ENCODE measurements at regions not wholly inside any gene's neighbourhood (a gene's known extent, or its start where the extent isn't known, plus 50 kb on each side); places are given as distances from the start of the nearest gene placed in this dataset.

DNA sequence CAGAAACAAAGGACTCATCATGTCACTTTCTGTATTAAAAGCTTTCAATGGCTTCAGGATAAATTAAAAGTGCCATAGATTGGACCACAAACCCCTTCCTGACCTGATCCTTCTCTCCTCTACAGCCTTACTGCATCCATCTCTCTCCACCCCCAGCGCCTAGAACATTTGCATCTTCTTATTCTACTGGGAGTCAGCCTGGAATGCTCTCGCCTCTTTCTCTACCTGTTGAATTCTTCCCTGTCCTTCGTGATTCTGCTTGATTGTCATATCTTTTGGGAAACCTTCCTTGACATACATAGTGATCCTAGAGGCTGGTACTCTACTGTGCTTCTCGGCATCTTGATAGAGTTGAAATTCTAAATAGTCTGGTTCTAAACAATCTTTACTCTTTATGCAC is 332.0 kb upstream of the PBX1 start:
- no peaks in the 10 kb centered on the region for H3K36me3 Mint-ChIP-seq (ENCODE audit: low read depth)
- H3K27me3 Mint-ChIP-seq, result no peaks in the 10 kb centered on the region
- no peak for ATAC-seq (ENCODE audit: poor library complexity)
- H3K4me3 Mint-ChIP-seq, result no peak overlapping the region
- TF ChIP-seq, protein P1, sequence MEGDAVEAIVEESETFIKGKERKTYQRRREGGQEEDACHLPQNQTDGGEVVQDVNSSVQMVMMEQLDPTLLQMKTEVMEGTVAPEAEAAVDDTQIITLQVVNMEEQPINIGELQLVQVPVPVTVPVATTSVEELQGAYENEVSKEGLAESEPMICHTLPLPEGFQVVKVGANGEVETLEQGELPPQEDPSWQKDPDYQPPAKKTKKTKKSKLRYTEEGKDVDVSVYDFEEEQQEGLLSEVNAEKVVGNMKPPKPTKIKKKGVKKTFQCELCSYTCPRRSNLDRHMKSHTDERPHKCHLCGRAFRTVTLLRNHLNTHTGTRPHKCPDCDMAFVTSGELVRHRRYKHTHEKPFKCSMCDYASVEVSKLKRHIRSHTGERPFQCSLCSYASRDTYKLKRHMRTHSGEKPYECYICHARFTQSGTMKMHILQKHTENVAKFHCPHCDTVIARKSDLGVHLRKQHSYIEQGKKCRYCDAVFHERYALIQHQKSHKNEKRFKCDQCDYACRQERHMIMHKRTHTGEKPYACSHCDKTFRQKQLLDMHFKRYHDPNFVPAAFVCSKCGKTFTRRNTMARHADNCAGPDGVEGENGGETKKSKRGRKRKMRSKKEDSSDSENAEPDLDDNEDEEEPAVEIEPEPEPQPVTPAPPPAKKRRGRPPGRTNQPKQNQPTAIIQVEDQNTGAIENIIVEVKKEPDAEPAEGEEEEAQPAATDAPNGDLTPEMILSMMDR (IDR thresholded peaks at IDR 0.05), result no peak
- intact Hi-C loops (cut with DNase I, micrococcal nuclease), result no loop called here
- Histone ChIP-seq H3K4me1 (ENCODE audit: insufficient read depth, low read length) (no peaks in the 10 kb centered on the region), H3K36me3 (ENCODE audit: insufficient read depth, low read length) (no peaks in the 10 kb centered on the region), H3K9me3 (ENCODE audit: control insufficient read depth in 1 of 2, insufficient read depth in 1 of 2, low read length in 2 of 2) (no peaks in the 10 kb centered on the region), H3K27ac (ENCODE audit: low read depth in 1 of 2, low read length in 2 of 2) (no peak overlapping the region), H3K27me3 (ENCODE audit: control insufficient read depth in 1 of 2, insufficient read depth in 2 of 2, low read length in 2 of 2) (no peaks in the 10 kb centered on the region), H3K4me3 (ENCODE audit: low read length) (no peak overlapping the region)
- no peaks in the 10 kb centered on the region for H3K4me1 Mint-ChIP-seq (ENCODE audit: low read depth)
- peaks cover 24% of the 10 kb centered on the region for H3K9me3 Mint-ChIP-seq
- ChIA-PET CTCF (no interaction called here), POLR2A (no interaction called here)
- DNase-seq, result no peak
- H3K27ac Mint-ChIP-seq, result no peak overlapping the region

DNA sequence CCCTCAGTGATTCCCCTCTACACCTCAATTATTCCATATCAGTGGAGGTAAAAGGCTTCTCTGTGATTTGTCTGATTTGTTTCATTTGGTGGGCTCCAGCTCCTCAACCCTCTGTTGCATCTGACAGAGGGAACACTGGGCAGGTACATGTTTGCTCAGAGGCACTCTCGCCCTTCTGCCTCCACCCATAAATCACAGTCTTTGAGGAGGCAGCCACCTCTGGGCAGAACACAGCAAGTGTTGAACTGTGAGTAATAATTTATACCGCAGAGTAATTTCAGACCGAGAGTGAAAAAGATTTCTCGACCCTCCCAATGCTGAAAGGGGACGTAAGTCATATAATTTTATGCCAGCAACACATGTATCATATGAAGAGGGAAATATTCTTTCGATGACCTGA is 330.1 kb upstream of the PBX1 start:
- Mint-ChIP-seq H3K27ac (no peak overlapping the region), H3K36me3 (ENCODE audit: low read depth) (no peaks in the 10 kb centered on the region), H3K27me3 (no peaks in the 10 kb centered on the region), H3K4me3 (no peak overlapping the region), H3K9me3 (peaks cover 15% of the 10 kb centered on the region), H3K4me1 (ENCODE audit: low read depth) (no peaks in the 10 kb centered on the region)
- no peaks in the 10 kb centered on the region for H3K4me1 ChIP-seq (ENCODE audit: insufficient read depth, low read length)
- H3K27me3 ChIP-seq (ENCODE audit: control insufficient read depth in 1 of 2, insufficient read depth in 2 of 2, low read length in 2 of 2), result no peaks in the 10 kb centered on the region
- ATAC-seq (ENCODE audit: poor library complexity) (no peak), DNase-seq (no peak)
- H3K27ac ChIP-seq (ENCODE audit: low read depth in 1 of 2, low read length in 2 of 2), result no peak overlapping the region
- ChIA-PET CTCF (no interaction called here), POLR2A (no interaction called here)
- TF ChIP-seq, protein P1 (IDR thresholded peaks at IDR 0.05), result no peak
- intact Hi-C loops (cut with DNase I, micrococcal nuclease), result no loop called here
- H3K4me3 ChIP-seq (ENCODE audit: low read length), result no peak overlapping the region
- no peaks in the 10 kb centered on the region for H3K36me3 ChIP-seq (ENCODE audit: insufficient read depth, low read length)
- no peaks in the 10 kb centered on the region for H3K9me3 ChIP-seq (ENCODE audit: control insufficient read depth in 1 of 2, insufficient read depth in 1 of 2, low read length in 2 of 2)

DNA sequence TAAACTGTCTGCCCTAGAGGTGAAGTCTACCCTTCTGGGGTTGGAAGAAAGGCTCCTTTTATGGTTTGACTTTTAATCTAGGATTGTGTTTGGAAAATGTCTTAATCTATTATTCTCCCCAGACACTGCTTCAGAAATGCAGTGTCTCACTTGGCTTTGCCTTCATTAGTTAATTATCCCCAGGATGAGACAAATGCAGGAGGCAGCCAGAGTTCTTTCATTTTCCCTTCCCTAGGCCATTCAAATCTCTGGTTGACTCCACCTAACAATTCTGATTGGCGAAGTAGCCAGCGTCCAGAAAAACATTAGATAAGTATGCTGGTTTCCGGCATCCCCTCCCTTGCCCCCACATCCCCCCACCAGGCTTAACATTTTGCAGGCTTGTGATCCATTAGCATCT is 325.8 kb upstream of the PBX1 start:
- H3K27ac Mint-ChIP-seq, result no peak overlapping the region
- TF ChIP-seq, protein P1 (IDR thresholded peaks at IDR 0.05), result no peak
- H3K36me3 ChIP-seq (ENCODE audit: insufficient read depth, low read length), result no peaks in the 10 kb centered on the region
- no peaks in the 10 kb centered on the region for H3K27me3 ChIP-seq (ENCODE audit: control insufficient read depth in 1 of 2, insufficient read depth in 2 of 2, low read length in 2 of 2)
- no peaks in the 10 kb centered on the region for H3K9me3 ChIP-seq (ENCODE audit: control insufficient read depth in 1 of 2, insufficient read depth in 1 of 2, low read length in 2 of 2)
- ATAC-seq (ENCODE audit: poor library complexity) (no peak), DNase-seq (no peak)
- no peaks in the 10 kb centered on the region for H3K4me1 Mint-ChIP-seq (ENCODE audit: low read depth)
- H3K4me3 Mint-ChIP-seq, result no peak overlapping the region
- no peaks in the 10 kb centered on the region for H3K27me3 Mint-ChIP-seq
- no peak overlapping the region for H3K4me3 ChIP-seq (ENCODE audit: low read length)
- H3K27ac ChIP-seq (ENCODE audit: low read depth in 1 of 2, low read length in 2 of 2), result no peak overlapping the region
- ChIA-PET CTCF (no interaction called here), POLR2A (no interaction called here)
- no peaks in the 10 kb centered on the region for H3K4me1 ChIP-seq (ENCODE audit: insufficient read depth, low read length)
- H3K36me3 Mint-ChIP-seq (ENCODE audit: low read depth), result no peaks in the 10 kb centered on the region
- peaks cover 11% of the 10 kb centered on the region for H3K9me3 Mint-ChIP-seq
- intact Hi-C loops (cut with DNase I, micrococcal nuclease), result no loop called here
